ENCODE measurements at regions not wholly inside any gene's neighbourhood (a gene's known extent, or its start where the extent isn't known, plus 50 kb on each side); places are given as distances from the start of the nearest gene placed in this dataset.

- TF ChIP-seq EZH2 (IDR thresholded peaks at IDR 0.05; ENCODE audit: borderline replicate concordance, low read depth, low read length) (no peak), ATF1 (CRISPR knock-in tag; IDR thresholded peaks at IDR 0.05) (no peak), ATF1 (tag; IDR thresholded peaks at IDR 0.05) (no peak), ZNF57 (CRISPR knock-in tag; IDR thresholded peaks at IDR 0.05) (no peak), ZNF282 (CRISPR knock-in tag; IDR thresholded peaks at IDR 0.05) (no peak), POLR2AphosphoS5 (IDR thresholded peaks at IDR 0.05; ENCODE audit: control insufficient read depth, insufficient read depth, low read depth, low read length) (no peak), NCOA6 (IDR thresholded peaks at IDR 0.05) (no peak), MEF2A (IDR thresholded peaks at IDR 0.05; ENCODE audit: control insufficient read depth, low read depth, low read length) (no peak), CTCF (IDR thresholded peaks at IDR 0.05 in 2 of 3, conservative IDR thresholded peaks at IDR 0.05 in 1 of 3; ENCODE audit: insufficient read depth in 2 of 3, low read depth in 1 of 3, low read length in 3 of 3) (no peak)
Measured at GRCh38 chr20:50350510-50351249, 159.5 kb upstream of the PTPN1 start.

All from K562 (cell line).